BJ (cell line): ENCODE measurements at regions not wholly inside any gene's neighbourhood (a gene's known extent, or its start where the extent isn't known, plus 50 kb on each side); places are given as distances from the start of the nearest gene placed in this dataset.

ENCODE experiments used
- CTCF ChIA-PET: fragments of 350-600 bp; formaldehyde crosslinking; extraction: SDS; loops from one replicate; lab custom pipeline; 2021; ENCODE audit warnings: antibody characterized with exemption, inconsistent platforms; lab: Yijun Ruan, JAX
- POLR2A ChIA-PET: fragments of 300-600 bp; sonication (Branson Sonifier 250); formaldehyde crosslinking; extraction: SDS; loops from one replicate; lab custom pipeline; 2021; ENCODE audit warnings: antibody characterized with exemption; lab: Charles Lee
- DNase-seq: peaks from one replicate; pipeline ENCODE4 v3.0.0-alpha.2; 2011; ENCODE audit warnings: low read depth
- H3K27me3 ChIP-seq: 2 replicates; pipeline ENCODE4 v1.6.0; 2011; ENCODE audit warnings: low read length; ENCODE audit not compliant: control insufficient read depth, insufficient read depth
- H3K36me3 ChIP-seq: 2 replicates; pipeline ENCODE4 v1.5.1; 2011; ENCODE audit warnings: low read length; ENCODE audit not compliant: control insufficient read depth, insufficient read depth
- H3K4me3 ChIP-seq: 2 replicates; pipeline ENCODE4 v1.5.1; 2011; ENCODE audit warnings: low read depth, mild to moderate bottlenecking, control low read depth, low read length
- CTCF ChIP-seq: IDR thresholded peaks from 2 replicates; pipeline ENCODE4 v1.5.1; 2011; ENCODE audit warnings: low read depth, mild to moderate bottlenecking, control low read depth, inconsistent platforms, low read length, moderate library complexity; ENCODE audit not compliant: insufficient read depth

GRCh38 chr1:228884196-228884595 lies 148.9 kb downstream of the RHOU start:
- ChIA-PET POLR2A (no interaction called here), CTCF (no interaction called here)
- Histone ChIP-seq H3K36me3 (no peaks in the 10 kb centered on the region), H3K27me3 (no peaks in the 10 kb centered on the region), H3K4me3 (no peak overlapping the region)
- no peak for TF ChIP-seq CTCF
- no peak for DNase-seq

GRCh38 chr1:228884615-228885566 lies 149.6 kb downstream of the RHOU start:
- POLR2A ChIA-PET, result no interaction called here
- no peak for TF ChIP-seq CTCF
- no peak overlapping the region for H3K4me3 ChIP-seq
- CTCF ChIA-PET, result no interaction called here
- DNase-seq, result no peak
- no peaks in the 10 kb centered on the region for H3K36me3 ChIP-seq
- no peaks in the 10 kb centered on the region for H3K27me3 ChIP-seq

GRCh38 chr1:228885845-228886244 lies 150.6 kb downstream of the RHOU start:
- Histone ChIP-seq H3K36me3 (no peaks in the 10 kb centered on the region), H3K27me3 (no peaks in the 10 kb centered on the region), H3K4me3 (no peak overlapping the region)
- ChIA-PET POLR2A (no interaction called here), CTCF (no interaction called here)
- TF ChIP-seq CTCF, result no peak
- no peak for DNase-seq

- ChIA-PET CTCF (interaction anchor here (1.5 kb wide), 1 partner anchor 15 kb away, joined by 4 read pairs; no protein-coding TSS in a partner anchor), POLR2A (no interaction called here)
- Histone ChIP-seq H3K36me3 (no peaks in the 10 kb centered on the region), H3K4me3 (no peak overlapping the region), H3K27me3 (no peaks in the 10 kb centered on the region)
- no peak for DNase-seq
- no peak for TF ChIP-seq CTCF
These were observed 151.8 kb downstream of the RHOU start for GRCh38 chr1:228887101-228887500.

- POLR2A ChIA-PET, result no interaction called here
These were observed 152.7 kb downstream of the RHOU start for GRCh38 chr1:228887960-228888359.

More at GRCh38 chr1:228887960-228888359, 152.7 kb downstream of the RHOU start:
- Histone ChIP-seq H3K4me3 (no peak overlapping the region), H3K27me3 (no peaks in the 10 kb centered on the region), H3K36me3 (no peaks in the 10 kb centered on the region)
- CTCF ChIA-PET, result interaction anchor here (1.5 kb wide), 1 partner anchor 16 kb away, joined by 4 read pairs; no protein-coding TSS in a partner anchor
- no peak for TF ChIP-seq CTCF
- no peak for DNase-seq
